Breast epithelium (tissue), 3 donors: ENCODE measurements at regions not wholly inside any gene's neighbourhood (a gene's known extent, or its start where the extent isn't known, plus 50 kb on each side); places are given as distances from the start of the nearest gene placed in this dataset.

ENCODE experiments used
- POLR2A ChIP-seq: fragments of 450-650 bp; IDR thresholded peaks from one replicate; pipeline ENCODE4 v1.6.1; 2016; ENCODE audit warnings: antibody characterized with exemption, mild to moderate bottlenecking, moderate library complexity
- POLR2AphosphoS5 ChIP-seq, 3 donors: sonication (generic); formaldehyde crosslinking; IDR thresholded peaks; one replicate each; pipeline ENCODE4 v1.6.1; 2017; ENCODE audit warnings: antibody characterized with exemption in 3 of 3
- TF ChIP-seq, protein P1 (sequence below), 3 donors: fragments of 450-650 bp; IDR thresholded peaks; one replicate each; pipeline ENCODE4 v1.5.1; 2016 to 2017; ENCODE audit warnings: antibody characterized with exemption in 3 of 3, mild to moderate bottlenecking in 3 of 3, moderate library complexity in 3 of 3

GRCh38 chr12:88743946-88744685 lies 163.8 kb upstream of the KITLG start:
- TF ChIP-seq POLR2AphosphoS5 (IDR thresholded peaks at IDR 0.05) (no peak), POLR2A (no peak)
- TF ChIP-seq, protein P1, sequence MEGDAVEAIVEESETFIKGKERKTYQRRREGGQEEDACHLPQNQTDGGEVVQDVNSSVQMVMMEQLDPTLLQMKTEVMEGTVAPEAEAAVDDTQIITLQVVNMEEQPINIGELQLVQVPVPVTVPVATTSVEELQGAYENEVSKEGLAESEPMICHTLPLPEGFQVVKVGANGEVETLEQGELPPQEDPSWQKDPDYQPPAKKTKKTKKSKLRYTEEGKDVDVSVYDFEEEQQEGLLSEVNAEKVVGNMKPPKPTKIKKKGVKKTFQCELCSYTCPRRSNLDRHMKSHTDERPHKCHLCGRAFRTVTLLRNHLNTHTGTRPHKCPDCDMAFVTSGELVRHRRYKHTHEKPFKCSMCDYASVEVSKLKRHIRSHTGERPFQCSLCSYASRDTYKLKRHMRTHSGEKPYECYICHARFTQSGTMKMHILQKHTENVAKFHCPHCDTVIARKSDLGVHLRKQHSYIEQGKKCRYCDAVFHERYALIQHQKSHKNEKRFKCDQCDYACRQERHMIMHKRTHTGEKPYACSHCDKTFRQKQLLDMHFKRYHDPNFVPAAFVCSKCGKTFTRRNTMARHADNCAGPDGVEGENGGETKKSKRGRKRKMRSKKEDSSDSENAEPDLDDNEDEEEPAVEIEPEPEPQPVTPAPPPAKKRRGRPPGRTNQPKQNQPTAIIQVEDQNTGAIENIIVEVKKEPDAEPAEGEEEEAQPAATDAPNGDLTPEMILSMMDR (IDR thresholded peaks at IDR 0.05), result no peak
